Hepatocyte (in vitro differentiated cells): ENCODE measurements at regions not wholly inside any gene's neighbourhood (a gene's known extent, or its start where the extent isn't known, plus 50 kb on each side); places are given as distances from the start of the nearest gene placed in this dataset.

Experiments used
- CTCF ChIP-seq: fragments of 200-600 bp; sonication (generic); IDR thresholded peaks from 2 replicates; pipeline ENCODE4 v1.5.1; 2016; ENCODE audit warnings: antibody characterized with exemption, mild to moderate bottlenecking; ENCODE audit not compliant: poor library complexity
- EZH2phosphoT487 ChIP-seq: fragments of 200-600 bp; sonication (generic); IDR thresholded peaks from one replicate; pipeline ENCODE4 v1.6.1; 2018; ENCODE audit warnings: antibody characterized with exemption, mild to moderate bottlenecking, low read depth, moderate library complexity; ENCODE audit not compliant: unreplicated experiment, severe bottlenecking

DNA sequence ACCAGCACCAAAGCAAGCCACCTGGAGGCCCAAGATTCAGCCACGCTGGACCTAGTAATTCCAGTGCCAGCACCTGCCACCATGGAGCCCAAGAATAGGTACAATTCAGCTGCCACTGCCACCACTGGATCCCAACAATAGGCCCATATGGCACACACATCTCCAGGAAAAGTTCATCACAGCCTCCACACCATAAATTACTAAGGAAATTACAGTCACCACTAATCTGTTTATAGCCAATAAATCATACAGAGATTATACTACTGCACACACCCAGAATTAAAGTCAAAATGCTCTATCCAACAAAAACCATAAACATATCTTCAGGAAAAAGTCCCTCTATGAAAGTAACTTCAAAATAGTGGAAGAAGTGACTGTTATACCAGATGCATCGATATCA, 242.8 kb downstream of the SPATA31D1 start:
- TF ChIP-seq CTCF, result no peak
- no peak for TF ChIP-seq EZH2phosphoT487
